ENCODE measurements at regions not wholly inside any gene's neighbourhood (a gene's known extent, or its start where the extent isn't known, plus 50 kb on each side); places are given as distances from the start of the nearest gene placed in this dataset.

DNA sequence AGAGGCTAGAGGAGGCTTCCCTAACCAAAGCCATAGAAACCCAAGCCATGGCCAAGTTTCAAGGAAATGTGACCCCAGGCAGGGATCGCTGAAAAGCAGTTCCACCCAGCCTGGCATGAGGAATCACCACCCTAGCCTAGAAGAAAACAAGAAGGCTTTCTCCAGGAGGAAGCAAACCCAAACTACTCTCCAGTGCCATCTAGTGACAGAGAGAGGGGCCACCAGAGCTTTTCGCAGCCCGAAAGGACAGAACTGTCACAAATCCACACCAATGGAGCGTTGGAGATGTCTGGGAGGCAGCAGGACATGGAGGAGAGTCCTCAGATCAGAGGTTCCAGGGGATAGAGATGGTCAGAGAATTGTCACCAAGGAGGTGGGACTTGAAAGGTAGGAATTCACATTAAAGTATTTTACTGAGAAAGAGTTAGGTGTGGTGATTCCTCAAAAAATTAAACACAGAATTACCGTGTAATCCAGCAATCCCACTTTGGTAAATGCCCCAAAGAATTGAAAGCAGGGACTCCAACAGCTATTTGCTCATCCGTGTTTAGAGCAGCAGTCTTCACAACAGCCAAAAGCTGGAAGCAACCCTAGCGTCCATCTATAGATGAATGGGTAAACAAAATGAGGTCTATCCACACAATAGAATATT lies 67.3 kb upstream of the NUP50 start:
- FAIRE-seq = peak; percentile 83

DNA sequence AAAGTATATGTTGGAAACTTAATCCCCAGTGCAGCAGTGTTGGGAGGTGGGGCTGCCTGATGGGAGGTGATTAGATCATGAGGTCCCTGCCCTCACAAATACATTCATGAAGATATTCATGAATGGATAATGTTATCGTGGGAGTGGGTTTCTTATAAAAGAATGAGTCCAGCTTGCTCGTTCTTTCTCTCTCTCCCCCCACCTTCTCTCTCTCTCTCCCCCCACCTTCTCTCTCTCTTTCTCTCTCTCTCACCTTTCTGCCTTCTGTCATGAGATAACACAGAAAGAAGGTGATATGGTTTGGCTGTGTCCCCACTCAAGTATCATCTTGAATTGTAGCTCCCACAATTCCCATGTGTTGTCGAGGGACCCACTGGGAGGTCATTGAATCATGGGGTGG lies 66.7 kb upstream of the NUP50 start:
- FAIRE-seq = no peak

DNA sequence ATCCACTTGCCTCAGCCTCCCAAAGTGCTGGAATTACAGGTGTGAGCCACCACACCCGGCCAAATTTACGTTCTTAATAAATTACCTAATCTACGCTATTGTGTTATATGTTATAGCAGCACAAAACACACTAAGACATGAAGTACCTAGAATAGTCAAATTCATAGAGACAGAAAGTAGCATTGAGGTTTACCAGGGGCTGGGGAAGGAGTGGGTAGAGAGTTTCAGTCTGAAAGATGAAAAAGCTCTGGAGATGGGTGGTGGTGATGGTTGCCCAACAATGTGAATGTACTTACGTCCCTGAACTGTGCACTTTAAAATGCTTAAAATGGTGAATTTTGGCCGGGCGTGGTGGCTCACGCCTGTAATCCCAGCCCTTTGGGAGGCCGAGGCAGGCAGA lies 65.7 kb upstream of the NUP50 start:
- no peak for FAIRE-seq

DNA sequence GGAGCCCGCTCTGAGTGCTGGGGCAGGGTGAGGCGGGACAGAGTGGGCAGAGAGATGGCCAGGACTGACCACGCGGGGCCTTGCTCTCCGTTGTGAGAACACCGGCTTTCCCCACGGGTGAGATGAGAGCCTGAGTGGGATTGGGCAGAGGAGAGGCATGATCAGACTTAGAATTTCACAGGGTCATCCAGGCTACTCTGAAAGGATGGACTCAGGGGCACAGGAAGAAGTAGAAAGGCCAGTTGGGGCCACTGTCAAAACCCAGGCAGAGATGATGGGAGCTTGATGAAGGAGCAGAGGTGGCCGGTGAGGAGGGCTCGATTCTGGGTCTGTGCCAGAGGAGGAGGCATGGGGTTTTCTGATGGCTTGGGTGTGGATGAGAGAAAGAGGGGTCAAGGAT lies 63.8 kb upstream of the NUP50 start:
- FAIRE-seq = no peak

DNA sequence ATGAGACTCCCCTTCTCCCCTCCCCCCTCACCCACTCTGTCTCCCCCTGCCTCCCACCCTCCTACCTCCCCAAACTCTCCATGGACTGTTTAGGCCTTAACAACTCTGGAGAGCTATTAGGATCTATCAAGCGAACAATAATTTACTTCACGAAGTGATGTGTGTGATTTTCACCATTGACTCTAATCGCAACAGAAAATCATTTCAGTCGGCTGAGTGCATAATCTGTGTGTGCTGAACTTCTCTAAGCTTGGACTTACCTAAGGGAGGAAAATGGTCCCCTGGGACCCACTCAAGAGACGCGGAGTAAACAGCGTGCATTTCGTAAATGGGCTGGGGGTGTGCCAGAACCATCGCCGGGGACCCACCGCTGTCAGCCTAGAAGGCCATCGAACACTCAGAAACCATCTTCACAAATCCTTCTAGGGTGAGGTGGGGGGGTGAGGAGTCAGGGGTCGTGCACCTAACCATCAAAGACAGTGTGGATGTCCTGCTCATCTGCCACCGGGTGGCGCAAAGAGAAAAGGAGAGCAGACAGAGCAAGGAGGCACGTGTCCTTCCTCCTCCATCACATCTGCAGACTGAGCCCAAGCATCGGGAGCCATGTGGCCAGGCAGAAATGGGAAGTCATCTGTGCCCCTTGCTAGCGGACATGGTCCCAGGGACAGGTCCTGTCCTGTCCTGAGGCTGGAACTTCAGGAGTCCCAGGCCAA lies 62.1 kb upstream of the NUP50 start:
- no peak for FAIRE-seq

DNA sequence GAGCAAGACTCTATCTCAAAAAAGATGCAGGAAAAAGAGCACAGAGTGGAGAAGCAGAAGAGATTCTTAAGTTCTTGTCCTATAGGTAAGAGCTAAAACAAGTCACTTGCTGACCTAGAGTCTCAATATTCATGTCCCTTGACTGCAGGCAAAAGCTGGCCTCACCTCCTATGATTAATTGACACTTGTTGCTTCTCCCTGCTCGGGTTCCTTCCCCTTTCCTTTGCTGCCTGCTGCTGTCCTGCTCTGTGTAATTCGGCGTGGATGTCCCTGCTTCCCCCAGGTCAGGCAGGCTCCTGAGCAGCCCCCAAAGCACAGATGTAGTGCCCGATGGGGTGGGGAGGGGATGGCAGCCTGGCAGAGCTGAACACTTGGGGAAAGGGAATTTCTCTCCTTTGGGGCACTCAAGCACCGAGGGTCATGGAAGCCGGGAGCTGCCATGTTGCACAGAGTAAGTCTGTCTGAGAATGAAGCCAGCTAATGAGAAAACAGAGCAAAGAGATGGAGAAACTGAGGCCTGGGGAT lies 60.8 kb upstream of the NUP50 start:
- FAIRE-seq = no peak

DNA sequence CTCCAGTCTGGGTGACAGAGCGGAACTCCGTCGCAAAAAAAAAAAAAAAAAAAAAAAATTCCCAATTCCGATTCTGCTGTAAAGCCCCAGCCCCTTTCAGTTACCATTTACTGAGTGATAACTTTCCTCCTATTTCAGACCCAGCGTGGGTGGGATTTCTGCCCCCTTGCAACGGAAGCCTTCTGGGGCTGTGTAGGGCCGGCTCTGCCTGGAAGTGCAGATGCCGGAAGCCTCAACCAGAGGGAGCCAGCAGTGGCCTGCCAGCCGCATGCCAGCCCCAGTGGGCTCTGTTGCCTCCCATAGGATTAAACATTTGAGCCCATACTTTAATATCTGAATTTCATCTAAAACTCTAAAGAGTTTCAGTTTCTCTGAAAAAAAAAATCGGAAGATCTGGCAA lies 60.0 kb upstream of the NUP50 start:
- FAIRE-seq = no peak

DNA sequence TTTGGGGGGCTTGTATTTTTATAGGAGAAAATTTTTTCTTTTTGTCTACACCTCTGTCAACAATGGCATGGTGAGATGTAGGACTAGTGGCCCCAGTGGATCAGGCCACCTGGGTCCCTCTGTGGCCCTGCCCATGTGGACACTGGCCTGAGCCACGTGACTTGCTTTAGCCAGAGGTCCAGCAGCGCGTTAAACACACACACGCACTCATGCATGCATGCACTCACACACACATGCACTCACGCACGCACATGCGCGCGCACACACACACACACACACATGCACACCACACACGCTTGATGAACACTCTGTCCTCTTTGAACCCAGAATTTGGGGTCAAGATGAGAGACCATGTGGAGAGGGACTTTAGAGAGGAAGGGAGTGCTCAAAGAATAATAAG lies 59.4 kb upstream of the NUP50 start:
- FAIRE-seq = no peak

DNA sequence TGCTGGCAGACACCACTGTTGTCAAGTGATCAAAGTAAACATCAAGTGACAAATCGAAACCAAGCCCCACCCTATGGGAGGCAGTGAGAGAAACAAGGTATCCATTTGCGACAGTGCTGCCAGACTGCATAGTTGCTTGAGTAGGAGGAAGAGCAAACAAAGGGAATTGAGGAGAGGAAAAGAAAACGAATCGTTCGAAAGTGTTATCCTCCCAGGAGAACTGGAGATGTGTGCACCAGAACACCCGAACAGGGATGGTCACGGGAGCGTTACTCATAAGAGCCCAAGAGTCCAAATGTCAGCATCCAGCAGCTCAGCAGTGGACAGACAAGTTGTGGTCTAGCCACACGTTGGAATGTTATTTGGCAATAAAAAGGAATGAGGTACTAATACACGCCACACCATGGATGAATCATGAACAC lies 58.4 kb upstream of the NUP50 start:
- no peak for FAIRE-seq

DNA sequence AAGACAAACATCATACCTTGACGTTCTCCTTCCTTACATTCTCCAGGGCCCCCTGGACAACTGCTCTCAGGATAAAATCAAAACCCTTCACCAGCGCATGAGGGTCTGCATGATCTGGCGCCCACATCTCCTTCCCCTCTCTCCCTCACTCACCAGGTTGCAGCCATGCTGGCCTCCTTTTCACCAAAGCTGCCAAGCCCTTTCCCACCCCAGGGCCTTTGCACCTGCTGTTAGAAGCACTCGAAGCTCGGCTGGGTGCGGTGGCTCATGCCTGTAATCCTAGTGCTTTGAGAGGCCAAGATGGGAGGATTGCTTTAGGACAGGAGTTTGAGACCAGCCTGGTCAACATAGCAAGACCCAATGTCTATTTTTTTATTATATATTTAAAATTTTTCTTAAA lies 56.1 kb upstream of the NUP50 start:
- FAIRE-seq = no peak

DNA sequence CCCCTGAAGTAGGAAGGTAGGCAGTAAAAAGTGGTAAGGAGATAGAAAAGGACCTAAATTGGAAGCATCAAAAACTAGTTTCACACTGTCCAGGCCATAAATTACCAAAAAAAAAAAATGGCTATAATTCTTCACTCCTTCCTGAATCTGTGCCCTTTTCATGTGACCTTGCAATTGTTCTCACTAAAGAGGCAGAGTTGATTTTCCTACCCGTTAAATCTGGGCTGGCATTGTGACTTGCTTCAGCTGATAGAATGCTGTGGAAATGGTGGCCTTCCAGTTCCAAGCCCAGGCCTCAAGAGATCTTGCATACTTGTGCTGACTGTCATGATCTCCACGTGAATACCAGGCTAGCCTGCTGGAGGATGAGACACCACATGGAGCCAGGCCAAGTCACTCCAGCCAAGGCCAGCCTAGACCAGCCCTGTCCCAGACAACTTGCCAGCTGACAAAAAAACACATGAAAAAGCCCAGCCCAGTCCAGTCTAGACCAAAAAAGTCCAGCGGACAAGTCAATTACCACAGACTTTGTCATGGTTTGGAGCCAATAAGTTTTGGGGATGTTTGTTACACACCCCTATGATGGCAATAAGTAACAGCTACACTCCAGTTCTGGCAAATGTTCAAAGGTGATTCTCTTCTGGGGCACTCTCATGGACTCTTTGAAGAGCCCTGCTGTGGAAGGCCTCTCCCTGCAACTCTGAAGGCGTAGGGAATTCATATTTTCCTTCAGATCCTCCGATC lies 51.4 kb upstream of the NUP50 start:
- no peak for FAIRE-seq
